GM12878 (cell line): ENCODE measurements at regions not wholly inside any gene's neighbourhood (a gene's known extent, or its start where the extent isn't known, plus 50 kb on each side); places are given as distances from the start of the nearest gene placed in this dataset.

Source experiments
- ATF7 ChIP-seq: fragments of 450-650 bp; IDR thresholded peaks from 2 replicates; pipeline ENCODE4 v1.6.1; 2016; ENCODE audit warnings: low read depth, mild to moderate bottlenecking
- BCL11A ChIP-seq: IDR thresholded peaks from 2 replicates; pipeline ENCODE4 v1.6.1; 2011; ENCODE audit warnings: low read depth, low read length
- BCLAF1 ChIP-seq: fragments of 450-650 bp; IDR thresholded peaks from 2 replicates; pipeline ENCODE4 v1.6.1; 2017; ENCODE audit warnings: antibody characterized with exemption, mild to moderate bottlenecking, moderate library complexity
- CEBPB ChIP-seq, 2 experiments: fragments of 150-350 bp in 1 of 2; IDR thresholded peaks; 2 replicates each; pipeline ENCODE4 v1.6.1; 2012 to 2014; ENCODE audit warnings: low read depth in 2 of 2, low read length in 2 of 2, borderline replicate concordance in 1 of 2, inconsistent platforms in 1 of 2
- CTCF ChIP-seq, 3 experiments: IDR thresholded peaks in 2 of 3; conservative IDR thresholded peaks in 1 of 3; 2 replicates each; pipeline ENCODE4 v1.5.1; 2011; ENCODE audit warnings: low read depth in 3 of 3, low read length in 3 of 3, mild to moderate bottlenecking in 3 of 3, control low read depth in 2 of 3, moderate library complexity in 2 of 3, inconsistent platforms in 1 of 3, mixed read lengths in 1 of 3; ENCODE audit not compliant: control insufficient read depth in 2 of 3, insufficient read depth in 1 of 3; ENCODE audit errors: extremely low read depth in 1 of 3
- EP300 ChIP-seq, 2 experiments: fragments of 150-350 bp in 1 of 2; IDR thresholded peaks; 2 replicates each; pipeline ENCODE4 v1.6.1; 2011 to 2012; ENCODE audit warnings: low read depth in 2 of 2, low read length in 2 of 2, borderline replicate concordance in 1 of 2, improper control_type of control experiment in 1 of 2, inconsistent platforms in 1 of 2; ENCODE audit not compliant: control insufficient read depth in 1 of 2
- JUNB ChIP-seq: IDR thresholded peaks from 2 replicates; pipeline ENCODE4 v1.6.1; 2016; ENCODE audit warnings: antibody characterized with exemption, mild to moderate bottlenecking
- NFIC ChIP-seq: IDR thresholded peaks from 2 replicates; pipeline ENCODE4 v1.6.1; 2012; ENCODE audit warnings: low read depth, mild to moderate bottlenecking, inconsistent platforms, low read length, moderate library complexity
- POLR2A ChIP-seq: IDR thresholded peaks from 2 replicates; pipeline ENCODE4 v1.6.1; 2011; ENCODE audit warnings: low read depth, mild to moderate bottlenecking, low read length
- POU2F2 ChIP-seq: IDR thresholded peaks from 3 replicates; pipeline ENCODE4 v1.6.1; 2011; ENCODE audit warnings: low read depth, mild to moderate bottlenecking, low read length, borderline replicate concordance
- SKIL ChIP-seq: fragments of 450-650 bp; IDR thresholded peaks from 2 replicates; pipeline ENCODE4 v1.6.1; 2017; ENCODE audit warnings: mild to moderate bottlenecking, low read depth, inconsistent platforms; ENCODE audit not compliant: poor library complexity, severe bottlenecking
- ZNF274 ChIP-seq: IDR thresholded peaks from one replicate; pipeline ENCODE4 v1.8.0; 2011; ENCODE audit not compliant: insufficient read length, insufficient read depth

- TF ChIP-seq ZNF274 (no peak), CTCF (IDR thresholded peaks at IDR 0.05 in 2 of 3, conservative IDR thresholded peaks at IDR 0.05 in 1 of 3; ENCODE audit: control insufficient read depth in 2 of 3, extremely low read depth in 1 of 3, insufficient read depth in 1 of 3, low read depth in 3 of 3, low read length in 3 of 3) (no peak), POLR2A (no peak), POU2F2 (no peak), JUNB (no peak), CEBPB (IDR thresholded peaks at IDR 0.05; ENCODE audit: borderline replicate concordance in 1 of 2, low read depth in 2 of 2, low read length in 2 of 2) (no peak), NFIC (no peak), BCL11A (no peak), EP300 (IDR thresholded peaks at IDR 0.05; ENCODE audit: borderline replicate concordance in 1 of 2, control insufficient read depth in 1 of 2, low read depth in 2 of 2, low read length in 2 of 2) (no peak), SKIL (no peak), BCLAF1 (no peak), ATF7 (no peak)
These were observed 95.0 kb downstream of the THBS2 start for GRCh38 chr6:169158691-169159090.
